Mucosa of rectum (tissue), 2 donors: ENCODE measurements at regions not wholly inside any gene's neighbourhood (a gene's known extent, or its start where the extent isn't known, plus 50 kb on each side); places are given as distances from the start of the nearest gene placed in this dataset.

Experiments used
- H3K27ac ChIP-seq, 2 donors: one replicate each; pipeline ENCODE4 v1.7.0; 2013; ENCODE audit warnings: inconsistent platforms in 2 of 2, low read depth in 2 of 2, low read length in 2 of 2
- H3K27me3 ChIP-seq, 2 donors: one replicate each; pipeline ENCODE4 v1.7.0; 2013; ENCODE audit warnings: low read length in 2 of 2; ENCODE audit not compliant: control insufficient read depth in 2 of 2, insufficient read depth in 2 of 2
- H3K36me3 ChIP-seq, 2 donors: one replicate each; pipeline ENCODE4 v1.7.0; 2013; ENCODE audit warnings: low read length in 2 of 2; ENCODE audit not compliant: control insufficient read depth in 2 of 2, insufficient read depth in 2 of 2
- H3K4me1 ChIP-seq, 2 donors: one replicate each; pipeline ENCODE4 v1.7.0; 2013; ENCODE audit warnings: low read length in 2 of 2, mild to moderate bottlenecking in 1 of 2; ENCODE audit not compliant: control insufficient read depth in 2 of 2, insufficient read depth in 2 of 2
- H3K4me3 ChIP-seq, 2 donors: one replicate each; pipeline ENCODE4 v1.7.0; 2013; ENCODE audit warnings: low read length in 2 of 2
- H3K9ac ChIP-seq, 2 donors: one replicate each; pipeline ENCODE4 v1.7.0; 2013; ENCODE audit warnings: low read length in 2 of 2, low read depth in 1 of 2, mild to moderate bottlenecking in 1 of 2
- H3K9me3 ChIP-seq, 2 donors: one replicate each; pipeline ENCODE4 v1.7.0; 2013; ENCODE audit warnings: low read length in 2 of 2; ENCODE audit not compliant: control insufficient read depth in 2 of 2
- donor health status: healthy.
- donor health status: Normal muscosa, but diverticular disease.

- Histone ChIP-seq H3K27me3 (no peaks in the 10 kb centered on the region), H3K9ac (no peak overlapping the region), H3K27ac (no peak overlapping the region), H3K9me3 (peaks cover 0 to 2% of the 10 kb centered on the region in 2 donors), H3K36me3 (no peaks in the 10 kb centered on the region), H3K4me3 (no peak overlapping the region), H3K4me1 (no peaks in the 10 kb centered on the region)
Observed at GRCh38 chr13:29713839-29714238, 118.4 kb upstream of the SLC7A1 start.

GRCh38 chr13:29711776-29712175, 116.3 kb upstream of the SLC7A1 start:
- no peaks in the 10 kb centered on the region for H3K36me3 ChIP-seq
- no peaks in the 10 kb centered on the region for H3K27me3 ChIP-seq
- H3K4me1 ChIP-seq: no peaks in the 10 kb centered on the region
- H3K4me3 ChIP-seq: no peak overlapping the region
- H3K9me3 ChIP-seq: peaks cover 0 to 2% of the 10 kb centered on the region in 2 donors
- no peak overlapping the region for H3K9ac ChIP-seq
- H3K27ac ChIP-seq: no peak overlapping the region

GRCh38 chr13:29710511-29710910, 115.0 kb upstream of the SLC7A1 start:
- Histone ChIP-seq H3K9ac (no peak overlapping the region), H3K4me3 (no peak overlapping the region), H3K27me3 (no peaks in the 10 kb centered on the region), H3K27ac (no peak overlapping the region), H3K36me3 (no peaks in the 10 kb centered on the region), H3K9me3 (peaks cover 0 to 2% of the 10 kb centered on the region in 2 donors), H3K4me1 (no peaks in the 10 kb centered on the region)

DNA sequence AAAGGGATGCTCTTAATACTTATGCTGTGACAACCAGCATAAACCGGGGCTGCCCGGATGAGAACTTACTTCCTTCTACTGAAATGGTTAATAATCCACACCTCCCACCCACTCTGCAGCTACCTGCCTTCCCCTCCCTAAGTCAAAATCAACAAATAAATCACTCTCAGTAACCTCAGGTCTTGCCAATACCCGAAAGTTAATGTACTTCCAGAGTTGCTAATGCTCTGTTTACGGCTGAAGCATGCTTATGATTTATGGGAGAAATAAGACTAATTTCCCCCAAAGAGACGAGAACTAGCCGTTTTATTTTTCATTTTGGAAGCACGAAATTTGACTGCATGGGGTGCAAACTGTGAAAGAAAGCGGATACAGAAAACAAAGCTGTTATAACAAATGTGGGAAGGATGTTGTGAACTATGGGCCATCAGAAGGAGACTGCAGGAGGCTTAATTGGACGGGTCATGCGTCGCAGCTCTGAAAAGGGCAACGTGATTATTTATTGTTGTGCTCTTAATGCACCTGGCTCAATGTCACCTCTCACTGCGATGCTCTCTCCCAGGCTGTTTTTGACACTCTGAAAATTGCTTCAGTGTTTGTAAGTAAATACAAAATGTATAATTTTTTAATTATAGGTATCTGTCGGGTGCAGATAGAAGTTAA, 114.0 kb upstream of the SLC7A1 start:
- peaks cover 0 to 2% of the 10 kb centered on the region in 2 donors for H3K9me3 ChIP-seq
- H3K36me3 ChIP-seq: no peaks in the 10 kb centered on the region
- H3K4me1 ChIP-seq: no peaks in the 10 kb centered on the region
- H3K4me3 ChIP-seq: no peak overlapping the region
- H3K27ac ChIP-seq: no peak overlapping the region
- H3K9ac ChIP-seq: no peak overlapping the region
- H3K27me3 ChIP-seq: no peaks in the 10 kb centered on the region

DNA sequence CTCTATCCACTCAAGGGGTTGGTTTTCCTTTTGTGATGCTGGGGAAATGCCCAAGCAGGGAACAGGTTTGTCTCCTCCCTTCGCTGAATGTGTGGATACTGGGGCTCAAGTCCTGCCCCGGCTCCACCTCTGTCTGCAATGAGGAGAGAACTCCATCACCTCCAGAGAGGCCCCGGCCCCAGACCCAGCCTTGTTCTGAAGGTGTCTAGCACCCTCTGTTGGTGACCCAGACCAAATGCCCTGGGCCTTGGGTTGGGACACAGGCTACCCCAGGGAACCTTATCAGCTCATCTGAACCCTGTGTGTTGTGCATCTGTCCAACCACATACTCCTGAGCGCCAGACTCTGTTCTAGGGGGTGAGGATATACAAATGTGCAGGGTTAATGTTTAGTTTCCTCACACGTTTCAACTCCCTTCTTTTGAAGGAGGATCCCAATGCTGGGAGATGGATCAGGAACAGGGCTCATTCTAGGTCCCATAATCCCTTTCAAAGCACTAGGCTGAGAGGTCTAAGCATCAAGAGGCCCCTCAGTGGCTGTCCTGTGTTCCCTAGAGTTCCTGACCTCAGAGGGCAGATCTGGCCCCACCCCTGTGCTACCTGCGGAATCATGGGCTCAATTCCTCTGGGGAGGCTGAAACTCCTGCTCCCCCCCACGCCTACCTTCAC, 112.5 kb upstream of the SLC7A1 start:
- Histone ChIP-seq H3K9me3 (no peaks in the 10 kb centered on the region), H3K27ac (no peak overlapping the region), H3K4me1 (no peaks in the 10 kb centered on the region), H3K4me3 (no peak overlapping the region), H3K9ac (no peak overlapping the region), H3K36me3 (no peaks in the 10 kb centered on the region), H3K27me3 (no peaks in the 10 kb centered on the region)

DNA sequence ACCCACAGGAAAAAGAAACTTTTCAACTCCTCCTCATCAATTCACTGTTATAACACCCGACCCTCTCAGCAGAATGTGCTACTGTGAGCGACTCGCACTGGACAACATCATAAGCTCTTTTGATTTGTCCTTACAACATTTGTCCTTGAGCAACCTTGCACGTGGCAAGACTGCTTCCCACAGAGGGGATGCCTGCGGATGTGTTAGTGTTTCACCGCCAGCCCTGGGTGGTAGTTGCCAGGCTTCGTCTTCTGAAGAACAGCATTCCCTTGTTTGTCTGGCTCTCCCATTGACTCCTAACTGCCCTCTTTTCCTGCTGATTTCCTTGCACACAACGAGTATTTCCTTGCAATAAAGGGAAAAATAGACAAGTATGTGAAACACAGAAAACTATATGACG, 111.4 kb upstream of the SLC7A1 start:
- Histone ChIP-seq H3K36me3 (no peaks in the 10 kb centered on the region), H3K9ac (no peak overlapping the region), H3K9me3 (no peaks in the 10 kb centered on the region), H3K4me1 (no peaks in the 10 kb centered on the region), H3K27me3 (no peaks in the 10 kb centered on the region), H3K4me3 (no peak overlapping the region), H3K27ac (no peak overlapping the region)

DNA sequence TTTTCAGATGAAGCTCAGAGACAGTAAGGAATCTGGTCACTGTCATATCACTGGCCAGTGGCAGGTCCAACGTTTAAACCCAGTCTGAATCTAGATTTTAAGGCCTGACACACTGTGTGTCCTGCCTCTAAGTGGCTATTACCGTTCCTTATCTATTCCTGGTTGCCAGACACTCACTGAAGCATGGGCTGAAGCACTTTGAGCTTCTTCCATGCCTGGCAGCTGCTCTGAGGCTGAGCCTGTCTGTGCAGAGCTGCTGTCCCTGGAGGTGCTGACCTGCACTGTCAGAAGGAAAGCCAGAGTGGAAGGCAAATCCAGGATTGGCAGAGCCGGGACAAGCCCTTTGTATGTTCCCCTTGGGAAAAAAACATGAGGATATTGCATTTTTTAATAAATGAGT, 109.2 kb upstream of the SLC7A1 start:
- H3K4me3 ChIP-seq: no peak overlapping the region
- H3K36me3 ChIP-seq: no peaks in the 10 kb centered on the region
- no peaks in the 10 kb centered on the region for H3K4me1 ChIP-seq
- no peaks in the 10 kb centered on the region for H3K27me3 ChIP-seq
- H3K27ac ChIP-seq: no peak overlapping the region
- H3K9me3 ChIP-seq: no peaks in the 10 kb centered on the region
- no peak overlapping the region for H3K9ac ChIP-seq

DNA sequence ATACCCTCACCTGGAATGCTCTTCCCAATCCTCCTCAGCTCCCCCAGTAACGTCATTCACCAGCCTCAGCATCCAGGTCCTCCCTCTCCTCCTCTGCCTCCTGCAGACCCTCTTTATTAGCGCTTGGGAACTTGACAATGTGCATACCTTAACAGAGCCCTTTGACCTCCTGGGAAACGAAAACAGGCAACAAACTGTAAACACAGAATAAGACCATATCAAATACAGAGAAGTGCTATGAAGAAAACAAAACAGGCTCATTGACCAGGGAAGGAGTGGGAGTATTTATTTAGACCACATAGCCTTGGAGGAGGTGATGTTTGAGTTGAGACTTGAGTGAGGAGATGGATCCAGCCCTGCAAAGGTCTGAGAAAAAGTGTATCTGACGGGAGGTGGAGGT, 107.9 kb upstream of the SLC7A1 start:
- Histone ChIP-seq H3K9ac (no peak overlapping the region), H3K27ac (no peak overlapping the region), H3K36me3 (no peaks in the 10 kb centered on the region), H3K9me3 (no peaks in the 10 kb centered on the region), H3K27me3 (no peaks in the 10 kb centered on the region), H3K4me1 (no peaks in the 10 kb centered on the region), H3K4me3 (no peak overlapping the region)

- peak overlapping the region in 1 of 2 donors; percentile 22 for H3K4me3 ChIP-seq
- H3K9ac ChIP-seq: no peak overlapping the region
- no peaks in the 10 kb centered on the region for H3K4me1 ChIP-seq
- H3K9me3 ChIP-seq: no peaks in the 10 kb centered on the region
- H3K36me3 ChIP-seq: no peaks in the 10 kb centered on the region
- H3K27me3 ChIP-seq: no peaks in the 10 kb centered on the region
- H3K27ac ChIP-seq: no peak overlapping the region
Observed at GRCh38 chr13:29702912-29703351, 107.4 kb upstream of the SLC7A1 start.

DNA sequence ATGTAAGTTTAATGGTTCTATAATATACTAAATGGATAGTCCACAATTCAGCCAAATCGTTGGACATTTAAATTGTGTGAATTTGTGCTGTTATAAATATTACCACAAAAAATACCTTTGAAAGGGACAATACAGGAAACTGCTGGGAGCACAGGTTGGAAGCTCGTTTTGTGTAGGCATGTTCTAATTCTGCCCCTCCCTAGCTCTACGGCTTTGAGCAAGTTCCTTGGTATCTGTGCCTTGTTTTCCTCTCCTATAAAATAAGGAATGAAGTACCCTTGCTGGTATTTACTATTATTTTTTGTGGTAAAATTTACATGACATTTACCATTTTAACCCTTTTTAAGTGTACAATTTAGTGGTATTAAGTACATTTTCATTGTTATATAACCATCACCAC, 102.6 kb upstream of the SLC7A1 start:
- H3K4me3 ChIP-seq: no peak overlapping the region
- no peaks in the 10 kb centered on the region for H3K4me1 ChIP-seq
- peaks cover 0 to 4% of the 10 kb centered on the region in 2 donors for H3K27me3 ChIP-seq
- no peaks in the 10 kb centered on the region for H3K9me3 ChIP-seq
- H3K27ac ChIP-seq: no peak overlapping the region
- H3K36me3 ChIP-seq: no peaks in the 10 kb centered on the region
- H3K9ac ChIP-seq: no peak overlapping the region
